HuH-7 (cell line): ENCODE measurements at regions not wholly inside any gene's neighbourhood (a gene's known extent, or its start where the extent isn't known, plus 50 kb on each side); places are given as distances from the start of the nearest gene placed in this dataset.
"Not testable (repeated sequence)": the region's sequence is repeated elsewhere in the genome, so short reads cannot be mapped to it uniquely, and the experiment has no call there.

Experiments
- DNase-seq: peaks from one replicate; pipeline ENCODE4 v3.0.0; 2011; ENCODE audit warnings: low spot score

DNA sequence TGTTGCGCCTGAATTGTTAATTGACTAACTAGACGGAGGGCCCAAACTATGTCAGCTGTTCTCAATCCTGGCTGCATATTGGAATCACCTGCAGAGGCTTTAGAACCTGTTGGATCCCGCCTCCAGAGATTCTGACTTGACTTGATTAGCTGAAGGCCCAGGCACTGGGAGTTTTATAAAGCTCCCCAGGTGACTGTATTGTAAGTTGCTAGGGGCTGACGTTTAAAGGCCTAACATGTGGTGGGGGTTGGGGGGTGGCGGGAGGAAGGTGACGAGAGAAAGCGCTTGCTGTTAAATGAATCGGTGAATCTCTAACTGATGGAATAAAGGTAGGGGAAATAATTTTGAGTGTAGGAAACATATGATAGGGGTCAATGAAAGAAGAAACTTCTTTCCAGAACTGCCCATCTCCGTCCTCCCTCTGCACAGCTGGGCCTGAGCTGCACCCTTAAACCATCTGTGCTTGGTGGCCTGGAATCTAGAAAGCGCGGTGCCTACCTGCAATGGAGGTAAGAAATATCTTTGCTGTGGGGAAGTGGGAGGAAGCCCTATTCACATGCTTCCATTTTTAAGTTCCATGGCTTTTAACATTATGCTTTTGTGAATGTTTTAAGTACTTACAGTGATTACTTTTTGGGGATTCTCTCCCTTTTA, 225.0 kb upstream of the FAM3C start:
- DNase-seq = no peak

GRCh38 chr7:121620206-121620605, 224.1 kb upstream of the FAM3C start:
- DNase-seq = no peak

GRCh38 chr7:121618182-121618581, 222.1 kb upstream of the FAM3C start:
- DNase-seq = no peak

GRCh38 chr7:121610243-121610642, 214.1 kb upstream of the FAM3C start:
- no peak for DNase-seq

DNA sequence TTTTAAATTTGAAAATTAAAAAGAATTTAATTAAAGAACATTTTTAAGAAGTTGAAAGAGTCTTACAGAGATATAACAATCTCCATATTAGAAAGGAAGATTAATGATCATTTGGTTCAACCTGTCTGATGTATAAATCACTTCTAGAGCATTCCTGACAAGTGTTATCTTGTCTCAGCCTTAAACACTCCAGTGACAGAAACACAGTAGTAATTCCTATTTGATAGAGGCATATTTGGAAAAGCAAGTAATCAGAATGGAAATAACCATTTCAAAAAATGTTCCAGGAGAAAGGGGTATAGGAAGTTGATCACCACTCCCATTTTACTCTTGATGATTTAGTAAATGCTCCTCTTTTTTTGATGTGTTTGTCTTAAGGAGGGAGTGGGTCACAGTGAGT, 213.1 kb upstream of the FAM3C start:
- DNase-seq = no peak

- DNase-seq = no peak
Observed at GRCh38 chr7:121608785-121609184, 212.7 kb upstream of the FAM3C start.

- DNase-seq = not testable (repeated sequence)
Observed at GRCh38 chr7:121608183-121608582, 212.1 kb upstream of the FAM3C start.

DNA sequence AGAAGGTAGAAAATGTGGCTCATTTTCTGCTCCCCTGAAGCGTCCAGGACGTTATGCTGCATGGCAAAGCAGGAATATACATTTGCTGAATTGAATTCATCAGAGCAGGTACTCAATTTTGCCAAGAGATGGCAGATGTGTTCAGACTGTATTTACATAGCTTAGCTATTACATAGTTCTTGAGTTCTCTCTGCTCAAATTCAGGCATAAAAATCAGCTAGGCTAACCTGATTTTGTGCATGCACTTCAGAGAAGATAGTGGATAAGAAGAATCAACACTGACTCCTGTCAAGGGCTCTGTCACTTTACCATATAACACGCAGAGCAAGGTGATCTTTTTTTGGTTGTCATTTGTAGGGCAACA, 209.2 kb upstream of the FAM3C start:
- DNase-seq = no peak

DNA sequence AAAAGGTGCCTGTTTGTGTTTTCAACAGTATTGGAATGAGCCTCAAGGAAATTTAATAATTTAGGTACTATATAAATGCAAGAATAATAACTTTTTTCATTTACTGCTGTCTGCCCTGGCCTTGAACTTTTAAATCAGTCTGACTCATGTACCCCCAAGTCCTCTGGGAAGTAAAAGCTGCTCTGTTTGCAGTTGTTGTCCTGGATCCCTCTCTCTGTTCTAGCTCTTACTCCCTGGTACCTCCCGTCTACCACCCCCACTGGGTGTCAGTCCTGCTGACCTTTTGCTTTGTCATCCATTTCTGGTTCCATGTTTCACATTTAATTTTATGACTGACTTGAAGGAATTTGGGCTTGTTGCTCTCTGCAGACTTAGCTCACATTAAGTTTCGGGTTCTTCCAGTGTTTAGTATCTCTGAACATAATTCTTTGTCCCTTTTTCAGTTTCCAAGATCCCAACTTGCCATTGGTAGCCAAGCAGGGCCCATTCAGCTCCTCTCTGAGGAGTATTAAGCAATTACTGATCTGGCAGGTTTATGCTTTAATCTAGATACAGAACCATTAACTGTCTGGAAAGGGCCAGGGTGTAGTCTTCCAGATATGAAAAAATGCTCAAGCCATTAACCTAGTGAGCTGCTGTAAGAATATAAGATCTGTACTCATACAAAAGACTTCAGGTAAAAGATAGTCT, 208.7 kb upstream of the FAM3C start:
- no peak for DNase-seq

- no peak for DNase-seq
Observed at GRCh38 chr7:121603886-121604285, 207.8 kb upstream of the FAM3C start.

DNA sequence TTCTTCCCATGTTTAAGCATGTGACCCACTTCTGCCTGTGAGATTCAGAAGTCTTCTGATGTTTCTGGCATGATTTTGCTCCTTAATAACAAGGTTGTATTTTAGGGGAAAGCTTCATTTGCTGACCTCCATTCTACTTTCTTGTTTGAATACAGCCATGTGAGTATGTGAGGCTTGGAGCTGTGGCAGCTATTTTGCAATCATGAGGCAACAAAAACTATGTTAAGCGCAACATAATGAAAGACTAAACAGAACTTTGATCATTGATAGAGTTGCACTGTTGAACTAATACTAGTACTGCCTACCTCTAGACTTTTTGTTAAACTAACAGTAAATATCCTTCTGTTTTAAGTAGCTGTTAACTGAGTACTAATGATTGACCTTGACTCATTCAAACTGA, 203.8 kb upstream of the FAM3C start:
- DNase-seq = no peak

- DNase-seq = no peak
Observed at GRCh38 chr7:121595758-121596696, 199.9 kb upstream of the FAM3C start.

GRCh38 chr7:121591926-121592325, 195.8 kb upstream of the FAM3C start:
- DNase-seq = no peak

GRCh38 chr7:121587435-121587834, 191.3 kb upstream of the FAM3C start:
- DNase-seq = no peak

DNA sequence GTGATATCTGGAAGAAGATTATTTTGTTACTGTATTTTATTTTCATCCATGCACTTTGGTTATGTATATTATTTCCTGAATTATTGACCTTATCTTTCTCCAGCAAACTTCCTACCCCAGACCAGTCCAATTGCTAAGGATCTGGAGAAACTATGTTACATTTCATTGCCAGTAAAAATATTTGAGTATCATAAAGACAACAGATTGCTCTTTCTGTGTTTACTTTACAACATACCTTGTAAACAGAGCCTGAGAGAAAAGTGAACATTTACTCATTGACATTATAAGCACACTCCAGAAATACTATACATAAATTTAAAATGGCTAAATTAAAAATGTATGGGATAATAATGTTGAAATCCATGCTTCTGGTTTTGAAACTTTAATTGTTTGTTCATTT, 186.2 kb upstream of the FAM3C start:
- DNase-seq = no peak

- no peak for DNase-seq
Observed at GRCh38 chr7:121579639-121580038, 183.5 kb upstream of the FAM3C start.

GRCh38 chr7:121578669-121579068, 182.6 kb upstream of the FAM3C start:
- DNase-seq = no peak

GRCh38 chr7:121576148-121576917, 180.2 kb upstream of the FAM3C start:
- DNase-seq = no peak

GRCh38 chr7:121575194-121575765, 179.2 kb upstream of the FAM3C start:
- DNase-seq = no peak

DNA sequence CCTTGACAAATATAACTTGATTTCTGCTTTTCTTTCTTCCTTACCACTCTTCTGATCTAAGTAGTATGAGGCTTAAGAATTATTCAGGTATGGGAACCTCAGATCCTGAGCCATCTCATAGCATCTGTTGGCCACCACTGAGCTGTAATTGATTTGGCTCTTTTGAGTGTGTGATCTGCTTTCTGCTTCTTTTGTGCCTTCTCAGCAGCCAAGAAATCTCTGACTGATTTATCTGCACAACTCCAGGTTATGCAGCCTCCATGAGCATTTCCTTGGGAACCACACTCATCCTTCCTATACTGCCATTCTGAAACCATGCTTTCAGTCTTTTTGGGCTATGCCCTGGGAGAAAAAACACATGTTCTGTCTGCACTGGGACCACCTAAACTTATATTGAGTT, 178.0 kb upstream of the FAM3C start:
- DNase-seq = no peak

DNA sequence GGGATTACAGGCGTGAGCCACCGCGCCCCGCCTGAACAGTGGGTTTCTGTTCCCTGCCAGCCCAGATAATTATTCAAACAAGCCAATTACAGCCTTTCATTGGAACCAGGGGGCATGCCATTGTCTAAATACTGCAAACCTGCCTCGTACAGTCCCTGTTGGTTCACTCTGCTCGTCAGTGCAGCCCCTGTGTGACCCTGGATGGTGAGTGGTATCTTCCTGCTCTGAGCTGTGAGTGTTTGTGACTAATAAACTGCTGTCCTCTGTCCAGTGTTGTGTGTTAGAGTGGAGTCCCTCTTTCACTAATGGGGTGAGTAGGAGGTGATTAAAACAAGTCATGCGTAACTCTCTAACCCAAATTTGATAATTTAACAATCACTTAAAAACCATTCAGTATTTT, 176.5 kb upstream of the FAM3C start:
- DNase-seq = no peak

- no peak for DNase-seq
Observed at GRCh38 chr7:121570365-121570764, 174.3 kb upstream of the FAM3C start.
